ENCODE measurements at regions not wholly inside any gene's neighbourhood (a gene's known extent, or its start where the extent isn't known, plus 50 kb on each side); places are given as distances from the start of the nearest gene placed in this dataset.
"Not testable (repeated sequence)": the region's sequence is repeated elsewhere in the genome, so short reads cannot be mapped to it uniquely, and the experiment has no call there.

- DNase-seq, result no peak
Measured at GRCh38 chr12:33514893-33515292, 75.3 kb upstream of the SYT10 start.

- DNase-seq, result no peak
Measured at GRCh38 chr12:33519566-33519965, 79.9 kb upstream of the SYT10 start.

GRCh38 chr12:33520505-33521302, 81.1 kb upstream of the SYT10 start:
- DNase-seq, result not testable (repeated sequence)

GRCh38 chr12:33529031-33529430, 89.4 kb upstream of the SYT10 start:
- no peak for DNase-seq

- no peak for DNase-seq
Measured at GRCh38 chr12:33529810-33530209, 90.2 kb upstream of the SYT10 start.

- no peak for DNase-seq
Measured at GRCh38 chr12:33531261-33531660, 91.6 kb upstream of the SYT10 start.

GRCh38 chr12:33533527-33533926, 93.9 kb upstream of the SYT10 start:
- no peak for DNase-seq

GRCh38 chr12:33536431-33536830, 96.8 kb upstream of the SYT10 start:
- no peak for DNase-seq

GRCh38 chr12:33546004-33546403, 106.4 kb upstream of the SYT10 start:
- no peak for DNase-seq

- DNase-seq, result no peak
Measured at GRCh38 chr12:33547084-33547483, 107.5 kb upstream of the SYT10 start.

- DNase-seq, result not testable (repeated sequence)
Measured at GRCh38 chr12:33550214-33550613, 110.6 kb upstream of the SYT10 start.

GRCh38 chr12:33551006-33551405, 111.4 kb upstream of the SYT10 start:
- DNase-seq, result no peak

GRCh38 chr12:33555128-33555527, 115.5 kb upstream of the SYT10 start:
- DNase-seq, result no peak

GRCh38 chr12:33560653-33561208, 121.1 kb upstream of the SYT10 start:
- no peak for DNase-seq

- no peak for DNase-seq
Measured at GRCh38 chr12:33562401-33562800, 122.8 kb upstream of the SYT10 start.

GRCh38 chr12:33566403-33566802, 126.8 kb upstream of the SYT10 start:
- DNase-seq, result no peak

- DNase-seq, result no peak
Measured at GRCh38 chr12:33575346-33575745, 135.7 kb upstream of the SYT10 start.

- DNase-seq, result no peak
Measured at GRCh38 chr12:33581613-33582122, 142.0 kb upstream of the SYT10 start.

- no peak for DNase-seq
Measured at GRCh38 chr12:33586576-33586975, 147.0 kb upstream of the SYT10 start.

- no peak for DNase-seq
Measured at GRCh38 chr12:33587354-33587753, 147.7 kb upstream of the SYT10 start.

GRCh38 chr12:33587784-33588712, 148.4 kb upstream of the SYT10 start:
- DNase-seq, result no peak

- peak; percentile 46 for DNase-seq
Measured at GRCh38 chr12:33588725-33589405, 149.2 kb upstream of the SYT10 start.
